Mesenchymal stem cell (in vitro differentiated cells and primary cell): ENCODE measurements at regions not wholly inside any gene's neighbourhood (a gene's known extent, or its start where the extent isn't known, plus 50 kb on each side); places are given as distances from the start of the nearest gene placed in this dataset.

Experiments
- DNase-seq: peaks from one replicate; pipeline ENCODE4 v3.0.0-alpha.2; 2013
- H2AFZ ChIP-seq: one replicate; pipeline ENCODE4 v1.6.1; 2013; ENCODE audit warnings: low read depth, mild to moderate bottlenecking, control low read depth, inconsistent platforms, low read length, moderate library complexity
- H2AK5ac ChIP-seq: 2 replicates; pipeline ENCODE4 v1.6.1; 2013; ENCODE audit warnings: low read length, moderate library complexity, mild to moderate bottlenecking, inconsistent platforms; ENCODE audit not compliant: severe bottlenecking
- H2BK120ac ChIP-seq: one replicate; pipeline ENCODE4 v1.6.1; 2013; ENCODE audit warnings: low read depth, mild to moderate bottlenecking, inconsistent platforms, low read length, moderate library complexity
- H2BK12ac ChIP-seq, 2 experiments: one replicate each; pipeline ENCODE4 v1.6.1; 2013; ENCODE audit warnings: inconsistent platforms in 2 of 2, low read length in 2 of 2, mild to moderate bottlenecking in 2 of 2, moderate library complexity in 2 of 2, control low read depth in 1 of 2
- H2BK15ac ChIP-seq: one replicate; pipeline ENCODE4 v1.6.1; 2013; ENCODE audit warnings: mild to moderate bottlenecking, low read depth, inconsistent platforms; ENCODE audit not compliant: poor library complexity, severe bottlenecking
- H2BK5ac ChIP-seq: 2 replicates; pipeline ENCODE4 v1.6.1; 2013; ENCODE audit warnings: low read depth, mild to moderate bottlenecking, low read length, control low read depth, inconsistent platforms; ENCODE audit not compliant: poor library complexity, severe bottlenecking
- H3K14ac ChIP-seq, 2 experiments: one replicate each; pipeline ENCODE4 v1.6.1; 2013; ENCODE audit warnings: inconsistent platforms in 2 of 2, low read length in 2 of 2, control low read depth in 1 of 2, mild to moderate bottlenecking in 1 of 2, moderate library complexity in 1 of 2
- H3K18ac ChIP-seq, 2 experiments: one replicate each; pipeline ENCODE4 v1.6.1; 2013; ENCODE audit warnings: inconsistent platforms in 2 of 2, low read length in 2 of 2, control low read depth in 1 of 2, low read depth in 1 of 2, mild to moderate bottlenecking in 1 of 2
- H3K23ac ChIP-seq, 2 experiments: one replicate each; pipeline ENCODE4 v1.6.1; 2013; ENCODE audit warnings: inconsistent platforms in 2 of 2, low read length in 2 of 2, mild to moderate bottlenecking in 2 of 2, moderate library complexity in 2 of 2, control low read depth in 1 of 2
- H3K27ac ChIP-seq: 2 replicates; pipeline ENCODE4 v1.5.1; 2013; ENCODE audit warnings: mild to moderate bottlenecking, moderate library complexity, low read length, control low read depth, inconsistent platforms; ENCODE audit not compliant: poor library complexity, severe bottlenecking
- H3K27me3 ChIP-seq, 2 experiments: 2 replicates each; pipeline versions ENCODE4 v1.6.1 to v1.7.0; 2013; ENCODE audit warnings: low read length in 2 of 2, mild to moderate bottlenecking in 2 of 2, moderate library complexity in 2 of 2, control low read depth in 1 of 2, inconsistent platforms in 1 of 2; ENCODE audit not compliant: control insufficient read depth in 1 of 2, insufficient read depth in 1 of 2
- H3K36me3 ChIP-seq, 2 experiments: 2 replicates each; pipeline versions ENCODE4 v1.6.1 to v1.7.0; 2013; ENCODE audit warnings: low read length in 2 of 2, control low read depth in 1 of 2, inconsistent platforms in 1 of 2, low read depth in 1 of 2, mild to moderate bottlenecking in 1 of 2; ENCODE audit not compliant: insufficient read depth in 2 of 2, control insufficient read depth in 1 of 2
- H3K4ac ChIP-seq, 2 experiments: one replicate each; pipeline ENCODE4 v1.6.1; 2013; ENCODE audit warnings: inconsistent platforms in 2 of 2, low read length in 2 of 2, mild to moderate bottlenecking in 2 of 2, moderate library complexity in 2 of 2, control low read depth in 1 of 2, low read depth in 1 of 2
- H3K4me1 ChIP-seq: 2 replicates; pipeline ENCODE4 v1.6.1; 2013; ENCODE audit warnings: low read depth, low read length, control low read depth; ENCODE audit not compliant: control insufficient read depth, insufficient read depth
- H3K4me2 ChIP-seq: 2 replicates; pipeline ENCODE4 v1.6.1; 2013; ENCODE audit warnings: low read length, mild to moderate bottlenecking, inconsistent platforms; ENCODE audit not compliant: poor library complexity, severe bottlenecking
- H3K4me3 ChIP-seq, 2 experiments: 2 replicates each; pipeline versions ENCODE4 v1.5.1 to v1.7.0; 2013; ENCODE audit warnings: low read length in 2 of 2, mild to moderate bottlenecking in 2 of 2, control low read depth in 1 of 2, low read depth in 1 of 2; ENCODE audit not compliant: insufficient read depth in 1 of 2
- H3K79me1 ChIP-seq: replicated peaks from 2 replicates; pipeline ENCODE4 v1.6.1; 2013; ENCODE audit warnings: mild to moderate bottlenecking, control low read depth, low read length, inconsistent platforms; ENCODE audit not compliant: poor library complexity, severe bottlenecking
- H3K9ac ChIP-seq: 2 replicates; pipeline ENCODE4 v1.7.0; 2013; ENCODE audit warnings: mild to moderate bottlenecking, low read length, moderate library complexity
- H3K9me3 ChIP-seq: 2 replicates; pipeline ENCODE4 v1.7.0; 2013; ENCODE audit warnings: mild to moderate bottlenecking, low read length; ENCODE audit not compliant: control insufficient read depth
- H4K8ac ChIP-seq: one replicate; pipeline ENCODE4 v1.6.1; 2013; ENCODE audit warnings: inconsistent platforms, mild to moderate bottlenecking, low read length, moderate library complexity
- H4K91ac ChIP-seq: one replicate; pipeline ENCODE4 v1.6.1; 2013; ENCODE audit warnings: mild to moderate bottlenecking, low read length, inconsistent platforms
- WGBS: methylation state at CpG from one replicate; pipeline ENCODE4 v1.1.7; 2013; ENCODE audit warnings: mixed read lengths; 5-methylcytosine and 5-hydroxymethylcytosine counted together

- no peak overlapping the region for H2BK5ac ChIP-seq
- H3K9me3 ChIP-seq: no peaks in the 10 kb centered on the region
- H3K27ac ChIP-seq: no peak overlapping the region
- H3K23ac ChIP-seq: no peak overlapping the region
- H4K91ac ChIP-seq: no peak overlapping the region
- peaks cover 1% of the 10 kb centered on the region for H3K4me1 ChIP-seq
- H3K14ac ChIP-seq: no peak overlapping the region
- 40% methylated on average over 4 of the region's 5 CpGs for WGBS
- no peak overlapping the region for H2AK5ac ChIP-seq
- no peak overlapping the region for H3K9ac ChIP-seq
- peak; percentile 74 for DNase-seq
- H3K4me3 ChIP-seq: no peak overlapping the region
- no peak overlapping the region for H4K8ac ChIP-seq
- no peak overlapping the region for H3K4me2 ChIP-seq
- H3K36me3 ChIP-seq: no peaks in the 10 kb centered on the region
- H2BK15ac ChIP-seq: no peak overlapping the region
- no peaks in the 10 kb centered on the region for H3K79me1 ChIP-seq
- no peak overlapping the region for H3K18ac ChIP-seq
- no peak overlapping the region for H3K4ac ChIP-seq
- H2BK120ac ChIP-seq: no peak overlapping the region
- H2AFZ ChIP-seq: no peak overlapping the region
- no peaks in the 10 kb centered on the region for H3K27me3 ChIP-seq
- no peak overlapping the region for H2BK12ac ChIP-seq
These were observed 65.6 kb upstream of the FAM171A1 start for GRCh38 chr10:15436696-15437095.

GRCh38 chr10:15433850-15434537 lies 62.9 kb upstream of the FAM171A1 start:
- H3K4me3 ChIP-seq: peak overlapping the region in 1 of 2 experiments; percentile 75
- no peak overlapping the region for H3K4ac ChIP-seq
- no peaks in the 10 kb centered on the region for H3K79me1 ChIP-seq
- peak overlapping the region; percentile 85 for H3K9ac ChIP-seq
- no peak overlapping the region for H2BK15ac ChIP-seq
- no peak overlapping the region for H2BK120ac ChIP-seq
- peak; percentile 71 for DNase-seq
- no peak overlapping the region for H3K14ac ChIP-seq
- no peak overlapping the region for H2AFZ ChIP-seq
- H2BK12ac ChIP-seq: no peak overlapping the region
- H3K4me1 ChIP-seq: no peaks in the 10 kb centered on the region
- no peak overlapping the region for H3K23ac ChIP-seq
- H2BK5ac ChIP-seq: no peak overlapping the region
- no peaks in the 10 kb centered on the region for H3K27me3 ChIP-seq
- no peaks in the 10 kb centered on the region for H3K9me3 ChIP-seq
- no peak overlapping the region for H3K27ac ChIP-seq
- 41% methylated on average over 8 of the region's 9 CpGs for WGBS
- H2AK5ac ChIP-seq: no peak overlapping the region
- no peak overlapping the region for H3K18ac ChIP-seq
- no peak overlapping the region for H4K91ac ChIP-seq
- H3K4me2 ChIP-seq: peak overlapping the region; percentile 61
- no peak overlapping the region for H4K8ac ChIP-seq
- no peaks in the 10 kb centered on the region for H3K36me3 ChIP-seq

- Histone ChIP-seq H3K27ac (no peak overlapping the region), H4K8ac (no peak overlapping the region), H2BK12ac (no peak overlapping the region), H2AK5ac (no peak overlapping the region), H3K4me3 (no peak overlapping the region), H3K27me3 (no peaks in the 10 kb centered on the region), H3K36me3 (no peaks in the 10 kb centered on the region), H3K4me1 (no peaks in the 10 kb centered on the region), H3K4me2 (no peak overlapping the region), H3K9ac (no peak overlapping the region), H3K9me3 (no peaks in the 10 kb centered on the region), H2BK15ac (no peak overlapping the region), H2AFZ (no peak overlapping the region), H2BK120ac (no peak overlapping the region), H3K14ac (no peak overlapping the region), H3K18ac (no peak overlapping the region), H3K4ac (no peak overlapping the region), H2BK5ac (no peak overlapping the region), H3K79me1 (no peaks in the 10 kb centered on the region), H4K91ac (no peak overlapping the region), H3K23ac (no peak overlapping the region)
- 83% methylated on average over 7 of the region's 7 CpGs for WGBS
- DNase-seq: no peak
These were observed 61.2 kb upstream of the FAM171A1 start for GRCh38 chr10:15432266-15432665.

- DNase-seq: no peak
These were observed 60.1 kb upstream of the FAM171A1 start for GRCh38 chr10:15430969-15431771.

More at GRCh38 chr10:15430969-15431771, 60.1 kb upstream of the FAM171A1 start:
- H2AFZ ChIP-seq: no peak overlapping the region
- no peaks in the 10 kb centered on the region for H3K36me3 ChIP-seq
- no peak overlapping the region for H3K9ac ChIP-seq
- no peak overlapping the region for H4K91ac ChIP-seq
- 87% methylated on average over 7 of the region's 7 CpGs for WGBS
- H3K79me1 ChIP-seq: no peaks in the 10 kb centered on the region
- H3K9me3 ChIP-seq: no peaks in the 10 kb centered on the region
- H3K14ac ChIP-seq: no peak overlapping the region
- H3K27ac ChIP-seq: no peak overlapping the region
- H3K4me1 ChIP-seq: no peaks in the 10 kb centered on the region
- H2BK12ac ChIP-seq: no peak overlapping the region
- H3K4me3 ChIP-seq: no peak overlapping the region
- no peaks in the 10 kb centered on the region for H3K27me3 ChIP-seq
- H3K4ac ChIP-seq: no peak overlapping the region
- no peak overlapping the region for H2AK5ac ChIP-seq
- H2BK5ac ChIP-seq: no peak overlapping the region
- H2BK120ac ChIP-seq: no peak overlapping the region
- no peak overlapping the region for H2BK15ac ChIP-seq
- H4K8ac ChIP-seq: no peak overlapping the region
- H3K4me2 ChIP-seq: no peak overlapping the region
- H3K18ac ChIP-seq: no peak overlapping the region
- H3K23ac ChIP-seq: no peak overlapping the region
